Nucleus accumbens (tissue), 56 donors: ENCODE measurements at regions not wholly inside any gene's neighbourhood (a gene's known extent, or its start where the extent isn't known, plus 50 kb on each side); places are given as distances from the start of the nearest gene placed in this dataset.

Experiments used
- DNase-seq, 56 donors: peaks; one replicate each; lab custom pipeline; 2025; lab: John Stamatoyannopoulos, UW

GRCh38 chr9:107739601-107740082 lies 250.1 kb upstream of the KLF4 start:
- DNase-seq: peak in 50 of 56 donors; percentile 8 to 85 (median 49)

GRCh38 chr9:107738789-107739188 lies 249.2 kb upstream of the KLF4 start:
- no peak for DNase-seq

GRCh38 chr9:107737987-107738743 lies 248.6 kb upstream of the KLF4 start:
- DNase-seq: no peak

GRCh38 chr9:107737610-107737986 lies 248.0 kb upstream of the KLF4 start:
- no peak for DNase-seq

GRCh38 chr9:107735821-107736220 lies 246.3 kb upstream of the KLF4 start:
- no peak for DNase-seq

GRCh38 chr9:107734256-107735013 lies 244.9 kb upstream of the KLF4 start:
- no peak for DNase-seq

GRCh38 chr9:107733523-107733894 lies 243.9 kb upstream of the KLF4 start:
- DNase-seq: peak in 38 of 56 donors; percentile 2 to 63 (median 24)

GRCh38 chr9:107732781-107733522 lies 243.4 kb upstream of the KLF4 start:
- DNase-seq: peak in 11 of 56 donors; percentile 2 to 49 (median 25)

GRCh38 chr9:107731115-107731762 lies 241.7 kb upstream of the KLF4 start:
- DNase-seq: no peak

- no peak for DNase-seq
Measured at GRCh38 chr9:107730666-107731065, 241.1 kb upstream of the KLF4 start.

- DNase-seq: no peak
Measured at GRCh38 chr9:107727086-107727780, 237.7 kb upstream of the KLF4 start.

GRCh38 chr9:107723015-107723414 lies 233.4 kb upstream of the KLF4 start:
- DNase-seq: no peak

- no peak for DNase-seq
Measured at GRCh38 chr9:107721705-107722245, 232.2 kb upstream of the KLF4 start.

GRCh38 chr9:107720501-107720900 lies 230.9 kb upstream of the KLF4 start:
- DNase-seq: no peak

GRCh38 chr9:107717529-107718314 lies 228.2 kb upstream of the KLF4 start:
- no peak for DNase-seq

- DNase-seq: no peak
Measured at GRCh38 chr9:107715740-107716139, 226.2 kb upstream of the KLF4 start.

- no peak for DNase-seq
Measured at GRCh38 chr9:107713470-107713869, 223.9 kb upstream of the KLF4 start.

- DNase-seq: no peak
Measured at GRCh38 chr9:107712390-107712789, 222.8 kb upstream of the KLF4 start.

- DNase-seq: no peak
Measured at GRCh38 chr9:107711542-107711941, 222.0 kb upstream of the KLF4 start.
